Cerebellar nuclear complex (tissue), 1 donor: ENCODE measurements at regions not wholly inside any gene's neighbourhood (a gene's known extent, or its start where the extent isn't known, plus 50 kb on each side); places are given as distances from the start of the nearest gene placed in this dataset.

Experiments used
- DNase-seq, 2 experiments: peaks; one replicate each; lab custom pipeline; 2025; lab: John Stamatoyannopoulos, UW

DNA sequence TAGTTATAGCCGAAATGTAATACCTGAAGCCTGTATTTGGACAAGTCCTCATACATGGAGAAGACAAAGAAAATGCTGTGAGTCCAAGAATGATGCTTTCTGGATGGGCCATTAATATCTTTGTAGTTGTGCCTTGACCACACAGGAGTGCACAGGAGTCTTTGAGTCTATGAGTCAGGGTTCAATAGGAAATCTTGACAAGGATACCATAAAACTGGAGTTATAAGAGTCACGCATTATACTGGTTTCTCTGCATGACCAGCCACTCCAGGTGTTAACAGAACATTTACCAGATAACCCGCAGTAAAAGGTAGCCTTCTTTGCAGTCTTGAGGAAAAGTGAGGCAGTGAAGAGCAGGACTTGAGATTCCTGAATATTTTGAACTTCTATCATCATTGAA is 464.6 kb upstream of the PKN2 start:
- DNase-seq = no peak

DNA sequence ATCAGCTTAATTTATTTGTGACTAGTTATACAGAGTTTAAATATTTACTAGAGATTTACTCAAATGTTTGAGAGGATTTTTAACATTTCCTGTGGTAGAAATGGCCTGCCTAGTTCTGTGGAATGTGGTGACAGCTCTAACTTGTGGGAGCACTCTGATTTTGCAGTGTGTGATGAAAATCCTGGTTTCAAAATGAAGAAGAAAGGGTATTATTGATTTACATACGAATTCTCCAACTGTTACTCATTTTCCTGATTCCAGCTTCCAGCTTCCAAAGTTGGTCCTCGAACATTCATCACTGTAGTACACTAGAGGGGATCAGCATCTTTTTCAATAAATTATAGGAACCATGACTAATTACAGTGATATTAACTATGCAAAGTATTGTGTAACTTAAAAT is 462.7 kb upstream of the PKN2 start:
- DNase-seq = no peak

GRCh38 chr1:88224906-88225305 is 459.2 kb upstream of the PKN2 start:
- DNase-seq = no peak

- no peak for DNase-seq
Observed at GRCh38 chr1:88228114-88228513, 456.0 kb upstream of the PKN2 start.

DNA sequence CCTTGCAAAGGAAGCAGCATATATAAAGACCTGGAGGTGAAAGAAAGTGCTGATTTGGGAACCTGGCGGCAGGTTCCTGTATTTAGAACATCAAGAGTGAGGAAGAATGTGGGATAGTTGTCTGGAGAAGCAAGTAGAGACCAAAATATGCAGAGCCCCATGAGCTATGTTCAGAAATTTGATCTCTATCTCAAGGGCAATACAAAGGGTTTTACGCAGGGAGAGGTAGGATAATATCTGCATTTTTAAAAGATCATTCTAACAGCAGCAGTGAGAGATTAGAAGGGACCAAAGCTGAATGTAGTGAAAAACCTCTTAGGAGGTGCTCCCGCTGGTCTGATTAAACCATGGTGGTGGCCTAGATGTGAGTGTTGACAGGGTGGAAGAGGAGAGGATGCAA is 453.9 kb upstream of the PKN2 start:
- no peak for DNase-seq

DNA sequence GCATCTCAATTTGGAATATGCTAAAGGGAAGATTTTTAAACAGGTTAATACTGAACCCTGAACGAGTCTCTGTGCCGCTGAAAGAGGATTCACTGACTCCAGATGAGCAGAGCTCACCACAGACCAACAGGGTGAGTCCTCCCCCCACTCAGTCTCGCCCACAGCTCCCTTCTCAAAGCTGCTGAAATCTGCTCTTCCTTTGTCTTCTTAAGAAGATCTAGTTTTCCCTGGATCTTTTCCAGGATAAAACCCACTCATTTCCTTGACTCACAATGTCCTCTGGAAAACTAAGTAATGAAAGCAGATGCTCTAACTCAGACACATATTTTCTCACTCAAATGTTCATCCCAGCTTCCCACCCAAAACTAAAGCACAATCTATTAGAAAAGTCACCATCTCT is 447.0 kb upstream of the PKN2 start:
- DNase-seq = no peak

- no peak for DNase-seq
Observed at GRCh38 chr1:88239205-88239604, 444.9 kb upstream of the PKN2 start.

GRCh38 chr1:88247666-88248065 is 436.4 kb upstream of the PKN2 start:
- no peak for DNase-seq

GRCh38 chr1:88250915-88251314 is 433.2 kb upstream of the PKN2 start:
- DNase-seq = no peak

GRCh38 chr1:88252745-88253144 is 431.3 kb upstream of the PKN2 start:
- no peak for DNase-seq

- no peak for DNase-seq
Observed at GRCh38 chr1:88265606-88266005, 418.5 kb upstream of the PKN2 start.

DNA sequence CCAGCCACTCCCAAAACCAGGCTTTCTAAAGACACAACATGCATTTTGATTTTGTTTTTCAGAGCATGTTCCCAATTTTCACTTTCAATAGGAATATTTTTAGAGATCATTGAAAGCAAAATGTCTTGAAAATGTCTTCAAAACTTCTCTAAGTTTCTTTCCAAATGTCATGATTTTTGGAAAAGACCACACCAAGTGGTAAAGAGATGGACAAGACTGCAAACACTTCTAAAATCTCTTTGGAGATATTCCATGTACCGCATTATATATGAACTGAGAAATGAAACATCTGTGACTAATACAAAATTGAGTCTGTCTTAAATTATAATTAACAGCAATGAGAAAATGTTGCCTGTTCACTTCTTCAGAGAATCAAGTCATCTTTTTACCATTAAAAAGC is 418.0 kb upstream of the PKN2 start:
- DNase-seq = no peak

DNA sequence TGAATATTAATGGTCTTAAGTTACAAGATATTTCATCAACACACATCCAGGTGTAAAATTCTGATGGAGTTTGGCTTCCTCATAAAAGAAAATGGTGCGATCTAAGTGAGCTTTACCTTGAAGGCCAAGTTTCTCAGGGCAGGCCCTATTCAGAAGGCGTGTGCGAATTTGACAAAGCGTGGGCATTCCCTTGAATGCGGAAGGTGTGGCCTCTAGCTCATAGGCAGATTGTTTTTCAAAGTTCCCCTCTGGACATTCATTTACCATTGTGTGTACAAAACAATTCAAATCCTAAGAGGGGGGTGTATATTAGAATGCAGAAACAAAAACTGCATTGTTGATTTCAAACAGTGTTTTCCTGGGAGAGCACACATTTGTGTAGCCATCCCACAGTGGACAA is 411.9 kb upstream of the PKN2 start:
- no peak for DNase-seq

DNA sequence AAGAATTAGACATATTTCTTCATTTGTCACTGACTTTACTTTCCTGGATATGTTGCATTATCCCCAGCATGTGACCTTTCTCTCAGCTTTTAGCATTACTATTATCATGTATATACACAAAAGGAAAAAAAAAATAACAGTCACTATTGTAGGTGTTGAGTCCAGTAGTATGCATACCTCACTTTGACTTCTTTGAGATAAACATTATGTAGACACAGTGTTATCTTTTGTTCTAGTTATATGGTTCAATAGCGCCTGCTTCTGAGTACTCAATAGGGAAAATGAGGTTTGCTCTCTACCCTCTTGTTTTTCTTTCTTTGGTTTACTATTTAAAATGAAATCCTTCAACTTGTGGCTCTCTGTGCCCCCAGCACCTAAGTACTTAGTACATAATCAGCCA is 409.6 kb upstream of the PKN2 start:
- no peak for DNase-seq

- DNase-seq = no peak
Observed at GRCh38 chr1:88275259-88275862, 408.7 kb upstream of the PKN2 start.

DNA sequence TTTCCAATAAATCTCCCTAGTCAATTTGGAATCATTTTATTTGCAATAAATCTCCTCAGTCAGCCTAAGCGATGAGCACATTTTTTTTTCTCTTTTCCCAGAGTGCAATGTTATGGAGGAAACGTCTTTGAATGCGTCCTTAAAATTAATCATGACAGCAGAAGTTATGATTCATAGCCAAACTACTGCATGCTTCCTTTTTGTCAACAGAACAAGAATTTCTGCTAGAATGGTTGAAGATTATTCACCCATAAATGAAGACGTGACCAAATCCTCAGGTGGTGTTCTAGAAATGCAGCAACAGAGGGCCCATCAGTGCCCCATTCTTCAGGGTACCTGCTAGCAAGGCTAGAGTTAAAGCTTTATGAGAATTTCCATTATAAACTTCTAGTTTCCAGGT is 407.9 kb upstream of the PKN2 start:
- no peak for DNase-seq

DNA sequence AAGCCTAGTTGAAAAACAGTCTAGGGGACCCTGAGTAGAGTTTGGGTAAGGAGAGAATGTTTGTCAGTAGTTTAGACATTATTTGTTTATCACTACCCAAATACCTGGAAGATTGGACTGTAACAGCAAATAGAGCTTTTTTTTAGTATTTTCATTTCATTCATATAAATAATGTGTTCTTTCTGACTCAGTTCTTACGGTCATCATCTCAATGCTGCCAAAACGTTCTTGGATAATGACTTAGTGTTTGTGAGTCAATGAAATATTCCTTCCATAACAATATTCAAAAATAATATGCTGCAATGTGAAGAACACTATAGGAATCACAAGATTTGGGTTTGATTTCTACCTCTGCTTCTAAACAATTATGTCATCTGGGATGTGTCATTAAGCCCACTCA is 400.0 kb upstream of the PKN2 start:
- no peak for DNase-seq

- no peak for DNase-seq
Observed at GRCh38 chr1:88284666-88285366, 399.3 kb upstream of the PKN2 start.

GRCh38 chr1:88286716-88287115 is 397.4 kb upstream of the PKN2 start:
- DNase-seq = no peak

DNA sequence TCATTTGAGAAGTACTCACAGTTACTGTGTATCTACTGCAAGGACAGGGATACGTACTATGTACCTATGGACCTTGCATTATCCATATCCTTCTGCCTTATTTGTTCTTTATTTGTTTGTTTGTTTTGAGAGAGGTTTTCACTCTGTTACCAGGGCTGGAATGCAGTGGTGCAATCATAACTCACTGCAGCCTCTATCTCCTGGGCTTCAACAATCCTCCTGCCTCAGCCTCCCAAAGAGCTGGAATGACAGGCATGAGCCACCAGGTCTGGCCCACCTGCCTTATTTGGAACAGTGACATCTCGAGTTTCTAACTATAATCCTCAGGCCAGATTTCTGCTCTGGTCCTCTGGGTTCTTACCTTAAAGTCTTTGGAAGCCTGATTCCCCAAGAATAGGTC is 395.5 kb upstream of the PKN2 start:
- DNase-seq = no peak

DNA sequence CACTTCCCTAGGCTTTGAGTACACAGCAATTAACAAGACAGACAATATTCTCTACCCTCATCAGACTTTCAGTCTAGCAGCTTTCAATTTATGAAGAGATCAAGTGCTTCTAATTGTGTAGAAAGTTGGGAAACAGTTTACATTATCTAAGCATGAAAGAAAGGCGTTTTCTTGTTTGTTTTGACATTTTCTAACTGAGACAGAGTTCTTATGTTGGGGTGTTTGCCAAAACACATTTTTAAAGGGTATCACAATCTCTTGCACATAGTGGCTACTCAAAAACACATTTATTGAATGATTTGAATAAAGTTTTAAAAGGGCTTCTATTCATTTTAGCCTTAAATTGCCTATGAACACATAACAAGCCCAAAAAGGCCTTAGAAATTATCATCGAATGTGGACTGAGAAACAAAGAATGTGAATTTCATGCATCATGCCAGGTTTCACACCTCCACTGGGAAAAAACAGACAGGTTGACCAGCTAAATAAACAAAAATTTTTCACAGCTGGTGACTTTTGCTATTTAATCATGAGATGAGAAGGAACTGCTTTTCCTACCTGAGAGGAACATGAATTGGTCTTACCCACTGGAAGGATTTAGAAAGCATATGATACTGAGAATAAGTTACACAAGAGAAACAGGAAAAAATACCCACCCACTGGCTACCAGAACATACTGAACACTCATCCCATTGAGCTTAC is 394.5 kb upstream of the PKN2 start:
- no peak for DNase-seq

GRCh38 chr1:88291611-88292354 is 392.3 kb upstream of the PKN2 start:
- no peak for DNase-seq

DNA sequence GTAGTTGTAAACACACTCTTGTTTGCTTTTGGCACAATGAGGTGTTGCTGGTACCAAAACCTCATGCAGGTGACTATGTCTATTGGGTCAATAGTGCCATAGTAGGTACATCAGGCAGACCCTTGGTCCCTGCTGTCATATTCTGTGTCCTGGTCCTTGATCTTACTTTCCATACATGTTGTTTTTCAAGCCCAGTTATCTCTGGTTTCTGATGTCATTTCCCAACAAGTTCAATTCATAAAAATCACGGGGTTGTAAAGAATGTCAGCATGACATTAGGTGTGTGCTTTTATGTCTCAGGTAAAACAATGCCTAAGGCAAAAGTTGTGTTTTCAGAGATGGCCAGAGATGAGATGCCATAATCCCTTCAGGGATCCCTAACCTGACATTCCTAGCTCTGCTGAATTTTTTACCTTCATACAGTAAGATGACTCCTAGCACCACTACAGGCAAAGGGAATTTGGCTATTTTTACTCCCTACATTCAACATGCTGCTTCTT is 390.3 kb upstream of the PKN2 start:
- DNase-seq = no peak
